GM23248 (cell line): ENCODE measurements at regions not wholly inside any gene's neighbourhood (a gene's known extent, or its start where the extent isn't known, plus 50 kb on each side); places are given as distances from the start of the nearest gene placed in this dataset.

Source experiments
- EZH2 ChIP-seq: fragments of 200-600 bp; sonication (generic); IDR thresholded peaks from 2 replicates; pipeline ENCODE4 v1.6.1; 2018; ENCODE audit warnings: antibody characterized with exemption, mild to moderate bottlenecking; ENCODE audit not compliant: insufficient read depth, poor library complexity, severe bottlenecking
- EZH2phosphoT487 ChIP-seq: fragments of 200-600 bp; sonication (generic); IDR thresholded peaks from 2 replicates; pipeline ENCODE4 v1.6.1; 2018; ENCODE audit warnings: antibody characterized with exemption, moderate library complexity, mild to moderate bottlenecking, low read depth; ENCODE audit not compliant: insufficient read depth

DNA sequence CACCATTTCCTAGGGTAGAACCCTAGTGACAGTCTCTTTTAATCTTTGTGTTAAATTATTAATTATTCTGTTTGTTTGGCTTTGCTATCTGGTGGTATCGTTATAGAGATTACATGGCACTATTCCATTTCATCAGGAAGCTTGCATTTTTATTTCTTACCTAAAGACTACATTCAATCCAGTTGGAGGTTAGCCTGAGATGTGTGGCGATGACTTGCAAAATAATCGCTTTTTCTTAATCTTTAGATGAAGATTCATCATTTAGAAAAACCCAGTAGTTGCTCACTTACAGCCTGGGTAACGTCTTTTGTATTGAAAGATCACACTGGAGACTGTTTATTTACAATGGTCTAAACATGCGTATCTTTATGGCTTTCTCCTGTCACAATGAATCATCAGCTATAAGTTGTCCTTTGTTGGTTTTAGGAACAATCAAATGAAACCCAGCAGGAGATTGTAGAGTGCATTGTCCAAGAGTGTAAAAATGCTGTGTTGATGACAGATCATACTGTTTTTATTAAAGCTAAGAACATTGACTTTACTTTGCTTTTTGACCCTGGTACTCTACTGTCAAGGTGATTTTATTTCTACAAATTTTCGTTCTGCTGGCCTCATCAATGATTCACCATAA, 281.7 kb upstream of the PITX2 start:
- TF ChIP-seq EZH2phosphoT487 = no peak
- TF ChIP-seq EZH2 = no peak
